IMR-90 (cell line): ENCODE measurements at regions not wholly inside any gene's neighbourhood (a gene's known extent, or its start where the extent isn't known, plus 50 kb on each side); places are given as distances from the start of the nearest gene placed in this dataset.

ENCODE experiments used
- ATAC-seq: fragments of 200-7000 bp; cut with Tn5 transposase; 2 replicates; pipeline ENCODE4 v1.9.1; 2020; ENCODE audit warnings: low read depth, mild to moderate bottlenecking, moderate library complexity
- BruUV-seq: library from RNA; stranded (reverse); fragments of 400-500 nt; replicated peaks from 2 replicates; lab custom pipeline; 2021; lab: Mats Ljungman, UMichigan
- CTCF ChIA-PET: fragments of 300-600 bp; formaldehyde crosslinking; extraction: SDS; loops from one replicate; lab custom pipeline; 2021; ENCODE audit warnings: antibody characterized with exemption; lab: Yijun Ruan, JAX
- POLR2A ChIA-PET: fragments of 300-600 bp; sonication (Branson Sonifier 250); formaldehyde crosslinking; loops from one replicate; lab custom pipeline; 2022; ENCODE audit warnings: antibody characterized with exemption; ENCODE audit not compliant: unreplicated experiment; lab: Charles Lee
- DNase-seq: peaks from one replicate; pipeline ENCODE4 v3.0.0; 2013
- H2AFZ ChIP-seq: replicated peaks from 2 replicates; pipeline ENCODE3; 2013; ENCODE audit warnings: low read length, mild to moderate bottlenecking; ENCODE audit not compliant: poor library complexity
- H2AK5ac ChIP-seq: 2 replicates; pipeline ENCODE4 v1.6.1; 2013; ENCODE audit warnings: low read depth, low read length, inconsistent platforms
- H2AK9ac ChIP-seq: replicated peaks from 2 replicates; pipeline ENCODE3; 2013; ENCODE audit warnings: mild to moderate bottlenecking, low read depth, low read length, moderate library complexity; ENCODE audit not compliant: poor library complexity
- H2BK120ac ChIP-seq: 2 replicates; pipeline ENCODE4 v1.6.1; 2013; ENCODE audit warnings: low read depth, low read length, inconsistent platforms
- H2BK15ac ChIP-seq: 3 replicates; pipeline ENCODE4 v1.6.1; 2013; ENCODE audit warnings: low read depth, low read length, inconsistent platforms
- H2BK20ac ChIP-seq: 2 replicates; pipeline ENCODE4 v1.6.1; 2013; ENCODE audit warnings: low read depth, mild to moderate bottlenecking, inconsistent platforms, low read length, moderate library complexity
- H2BK5ac ChIP-seq: 2 replicates; pipeline ENCODE4 v1.6.1; 2013; ENCODE audit warnings: mild to moderate bottlenecking, low read depth, low read length, inconsistent platforms; ENCODE audit not compliant: poor library complexity, severe bottlenecking
- H3K14ac ChIP-seq: replicated peaks from 2 replicates; pipeline ENCODE4 v1.6.1; 2013; ENCODE audit warnings: low read depth, low read length, inconsistent platforms
- H3K18ac ChIP-seq: 2 replicates; pipeline ENCODE4 v1.6.1; 2013; ENCODE audit warnings: low read depth, low read length, control low read depth
- H3K23ac ChIP-seq: 2 replicates; pipeline ENCODE4 v1.6.1; 2013; ENCODE audit warnings: low read depth, low read length, inconsistent platforms
- H3K27ac ChIP-seq: 2 replicates; pipeline ENCODE4 v1.5.1; 2013; ENCODE audit warnings: mild to moderate bottlenecking, control low read depth, low read length; ENCODE audit not compliant: insufficient read depth
- H3K27me3 ChIP-seq: 2 replicates; pipeline ENCODE4 v1.6.1; 2013; ENCODE audit warnings: low read length; ENCODE audit not compliant: control insufficient read depth, insufficient read depth
- H3K36me3 ChIP-seq: 2 replicates; pipeline ENCODE4 v1.6.1; 2013; ENCODE audit warnings: low read length, mixed read lengths; ENCODE audit not compliant: control insufficient read depth, insufficient read depth
- H3K4ac ChIP-seq: 2 replicates; pipeline ENCODE4 v1.6.1; 2013; ENCODE audit warnings: low read depth, low read length, inconsistent platforms
- H3K4me1 ChIP-seq: 2 replicates; pipeline ENCODE4 v1.6.1; 2013; ENCODE audit warnings: low read length, mixed read lengths; ENCODE audit not compliant: control insufficient read depth, insufficient read depth
- H3K4me2 ChIP-seq: 2 replicates; pipeline ENCODE4 v1.6.1; 2013; ENCODE audit warnings: low read depth, mild to moderate bottlenecking, control low read depth, low read length, moderate library complexity
- H3K4me3 ChIP-seq: 2 replicates; pipeline ENCODE4 v1.5.1; 2013; ENCODE audit warnings: low read depth, mild to moderate bottlenecking, control low read depth, low read length, moderate library complexity; ENCODE audit not compliant: insufficient read depth
- H3K56ac ChIP-seq: 2 replicates; pipeline ENCODE4 v1.6.1; 2013; ENCODE audit warnings: low read length, inconsistent platforms; ENCODE audit not compliant: insufficient read depth; ENCODE audit errors: extremely low read depth
- H3K79me1 ChIP-seq, 2 experiments: 2 replicates each; pipeline ENCODE4 v1.6.1; 2013; ENCODE audit warnings: low read length in 2 of 2, inconsistent platforms in 1 of 2, low read depth in 1 of 2
- H3K9ac ChIP-seq: 2 replicates; pipeline ENCODE4 v1.6.1; 2013; ENCODE audit warnings: low read depth, low read length, control low read depth
- H3K9me1 ChIP-seq: 2 replicates; pipeline ENCODE4 v1.6.1; 2013; ENCODE audit warnings: low read length, inconsistent platforms; ENCODE audit not compliant: insufficient read depth
- H3K9me3 ChIP-seq: 2 replicates; pipeline ENCODE4 v1.6.1; 2013; ENCODE audit warnings: low read length; ENCODE audit not compliant: control insufficient read depth, insufficient read depth
- H4K20me1 ChIP-seq: 2 replicates; pipeline ENCODE4 v1.6.1; 2013; ENCODE audit warnings: low read length, inconsistent platforms; ENCODE audit not compliant: insufficient read depth
- H4K5ac ChIP-seq: 2 replicates; pipeline ENCODE4 v1.6.1; 2013; ENCODE audit warnings: mild to moderate bottlenecking, low read depth, low read length, control low read depth
- H4K8ac ChIP-seq, 2 experiments: 2 replicates each; pipeline ENCODE4 v1.6.1; 2013; ENCODE audit warnings: low read depth in 2 of 2, low read length in 2 of 2, control low read depth in 1 of 2, inconsistent platforms in 1 of 2
- H4K91ac ChIP-seq: 2 replicates; pipeline ENCODE4 v1.6.1; 2013; ENCODE audit warnings: low read depth, low read length, inconsistent platforms; ENCODE audit not compliant: insufficient read depth
- BHLHE40 ChIP-seq: fragments of 150-350 bp; IDR thresholded peaks from 2 replicates; pipeline ENCODE4 v1.6.1; 2016; ENCODE audit warnings: mild to moderate bottlenecking, low read depth, low read length
- CEBPB ChIP-seq: IDR thresholded peaks from 2 replicates; pipeline ENCODE4 v1.6.1; 2012; ENCODE audit warnings: low read depth, low read length, improper control_type of control experiment
- CHD1 ChIP-seq: IDR thresholded peaks from 2 replicates; pipeline ENCODE4 v1.6.1; 2012; ENCODE audit warnings: low read depth, low read length, improper control_type of control experiment
- CTCF ChIP-seq: conservative IDR thresholded peaks from 2 replicates; pipeline ENCODE4 v1.5.1; 2012; ENCODE audit warnings: mild to moderate bottlenecking, low read depth, low read length, improper control_type of control experiment
- FOS ChIP-seq: fragments of 150-350 bp; IDR thresholded peaks from 2 replicates; pipeline ENCODE4 v1.6.1; 2016; ENCODE audit warnings: low read depth, low read length
- MAFK ChIP-seq: IDR thresholded peaks from 2 replicates; pipeline ENCODE4 v1.6.1; 2012; ENCODE audit warnings: low read depth, low read length, improper control_type of control experiment
- MAZ ChIP-seq: IDR thresholded peaks from 2 replicates; pipeline ENCODE4 v1.6.1; 2012; ENCODE audit warnings: low read depth, mild to moderate bottlenecking, low read length, improper control_type of control experiment, moderate library complexity, borderline replicate concordance
- MXI1 ChIP-seq: IDR thresholded peaks from 2 replicates; pipeline ENCODE4 v1.6.1; 2012; ENCODE audit warnings: low read depth, mild to moderate bottlenecking, low read length, moderate library complexity, borderline replicate concordance
- NFE2L2 ChIP-seq: fragments of 150-350 bp; IDR thresholded peaks from 2 replicates; pipeline ENCODE4 v1.6.1; 2016; ENCODE audit warnings: low read depth, mild to moderate bottlenecking, low read length
- POLR2A ChIP-seq: IDR thresholded peaks from 2 replicates; pipeline ENCODE4 v1.6.1; 2012; ENCODE audit warnings: mild to moderate bottlenecking, low read depth, low read length
- RAD21 ChIP-seq: IDR thresholded peaks from 2 replicates; pipeline ENCODE4 v1.6.1; 2012; ENCODE audit warnings: low read length, improper control_type of control experiment
- RCOR1 ChIP-seq: IDR thresholded peaks from 2 replicates; pipeline ENCODE4 v1.6.1; 2012; ENCODE audit warnings: mild to moderate bottlenecking, low read length, improper control_type of control experiment; ENCODE audit not compliant: insufficient replicate concordance
- RFX5 ChIP-seq: IDR thresholded peaks from 2 replicates; pipeline ENCODE4 v1.8.0; 2012; ENCODE audit warnings: low read depth, mild to moderate bottlenecking, low read length, moderate library complexity
- SMC3 ChIP-seq: fragments of 150-350 bp; IDR thresholded peaks from 2 replicates; pipeline ENCODE4 v1.6.1; 2016; ENCODE audit warnings: low read depth, mild to moderate bottlenecking, antibody characterized with exemption, low read length, moderate library complexity
- WGBS, 2 experiments: methylation state at CpG; one replicate each; pipeline versions ENCODE4 v1.1.5 to v1.1.7; 2013; ENCODE audit warnings: missing lambda C conversion rate in 2 of 2; ENCODE audit not compliant: insufficient read length in 1 of 2; ENCODE audit errors: extremely low coverage in 2 of 2; 5-methylcytosine and 5-hydroxymethylcytosine counted together
- dilution Hi-C: fragments of 300-500 bp; cut with HindIII; formaldehyde crosslinking; loops from one replicate; pipeline ENCODE4 v1.14.3; 2018; ENCODE audit warnings: low sequenced_read_pairs; ENCODE audit not compliant: unreplicated experiment
- in situ Hi-C: fragments of 300-500 bp; cut with MboI; formaldehyde crosslinking; loops from 3 replicates; pipeline ENCODE4 v1.14.3; 2019; ENCODE audit warnings: low sequenced_read_pairs, inconsistent platforms, mixed read lengths
- intact Hi-C: fragments of 100-400 bp; cut with micrococcal nuclease; formaldehyde crosslinking; loops from 2 replicates; pipeline ENCODE4 v1.10.0; 2022
- TF ChIP-seq, protein P1 (sequence below): fragments of 150-350 bp; IDR thresholded peaks from 2 replicates; pipeline ENCODE4 v1.6.1; 2017; ENCODE audit warnings: mild to moderate bottlenecking, antibody characterized with exemption, low read length, low read depth
- TF ChIP-seq, protein P2 (sequence below): fragments of 150-350 bp; IDR thresholded peaks from 2 replicates; pipeline ENCODE4 v1.6.1; 2016; ENCODE audit warnings: low read depth, mild to moderate bottlenecking, low read length, moderate library complexity, borderline replicate concordance

GRCh38 chr3:181488536-181488935 is 223.2 kb upstream of the SOX2 start:
- POLR2A ChIA-PET: no interaction called here
- ATAC-seq: no peak

More at GRCh38 chr3:181488536-181488935, 223.2 kb upstream of the SOX2 start:
- Histone ChIP-seq H2BK120ac (no peak overlapping the region), H4K91ac (no peak overlapping the region), H3K27me3 (no peaks in the 10 kb centered on the region), H2BK20ac (no peak overlapping the region), H3K4me2 (no peak overlapping the region), H3K4ac (no peak overlapping the region), H3K27ac (no peak overlapping the region), H4K5ac (no peak overlapping the region), H3K79me1 (no peaks in the 10 kb centered on the region), H3K4me3 (no peak overlapping the region), H2AK5ac (no peak overlapping the region), H3K9me1 (no peaks in the 10 kb centered on the region), H3K36me3 (no peaks in the 10 kb centered on the region), H2AFZ (no peak overlapping the region), H3K14ac (no peak overlapping the region), H4K8ac (no peak overlapping the region), H3K9me3 (peaks cover 10% of the 10 kb centered on the region), H4K20me1 (no peaks in the 10 kb centered on the region), H2BK5ac (no peak overlapping the region), H3K18ac (no peak overlapping the region), H3K9ac (no peak overlapping the region), H3K56ac (no peak overlapping the region), H3K23ac (no peak overlapping the region), H2BK15ac (no peak overlapping the region), H3K4me1 (no peaks in the 10 kb centered on the region), H2AK9ac (no peak overlapping the region)
- WGBS, 2 experiments: no CpG with 5 or more reads among the region's 3 CpGs
- no peak for TF ChIP-seq MXI1
- no peak for TF ChIP-seq CTCF
- TF ChIP-seq SMC3: no peak
- TF ChIP-seq RFX5: no peak
- TF ChIP-seq BHLHE40: no peak
- TF ChIP-seq NFE2L2: no peak
- TF ChIP-seq CHD1: no peak
- TF ChIP-seq POLR2A: no peak
- TF ChIP-seq, protein P1, sequence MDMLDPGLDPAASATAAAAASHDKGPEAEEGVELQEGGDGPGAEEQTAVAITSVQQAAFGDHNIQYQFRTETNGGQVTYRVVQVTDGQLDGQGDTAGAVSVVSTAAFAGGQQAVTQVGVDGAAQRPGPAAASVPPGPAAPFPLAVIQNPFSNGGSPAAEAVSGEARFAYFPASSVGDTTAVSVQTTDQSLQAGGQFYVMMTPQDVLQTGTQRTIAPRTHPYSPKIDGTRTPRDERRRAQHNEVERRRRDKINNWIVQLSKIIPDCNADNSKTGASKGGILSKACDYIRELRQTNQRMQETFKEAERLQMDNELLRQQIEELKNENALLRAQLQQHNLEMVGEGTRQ: no peak
- TF ChIP-seq RAD21: no peak
- no peak for TF ChIP-seq MAZ
- TF ChIP-seq CEBPB: no peak
- TF ChIP-seq, protein P2, sequence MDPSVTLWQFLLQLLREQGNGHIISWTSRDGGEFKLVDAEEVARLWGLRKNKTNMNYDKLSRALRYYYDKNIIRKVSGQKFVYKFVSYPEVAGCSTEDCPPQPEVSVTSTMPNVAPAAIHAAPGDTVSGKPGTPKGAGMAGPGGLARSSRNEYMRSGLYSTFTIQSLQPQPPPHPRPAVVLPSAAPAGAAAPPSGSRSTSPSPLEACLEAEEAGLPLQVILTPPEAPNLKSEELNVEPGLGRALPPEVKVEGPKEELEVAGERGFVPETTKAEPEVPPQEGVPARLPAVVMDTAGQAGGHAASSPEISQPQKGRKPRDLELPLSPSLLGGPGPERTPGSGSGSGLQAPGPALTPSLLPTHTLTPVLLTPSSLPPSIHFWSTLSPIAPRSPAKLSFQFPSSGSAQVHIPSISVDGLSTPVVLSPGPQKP: no peak
- no peak for TF ChIP-seq MAFK
- TF ChIP-seq RCOR1: no peak
- no peak for TF ChIP-seq FOS
- in situ Hi-C loops: no loop called here
- intact Hi-C loops: no loop called here
- CTCF ChIA-PET: no interaction called here
- BruUV-seq: no TSS peak
- DNase-seq: no peak
- dilution Hi-C loops: no loop called here
